Islet precursor cell (in vitro differentiated cells): ENCODE measurements at regions not wholly inside any gene's neighbourhood (a gene's known extent, or its start where the extent isn't known, plus 50 kb on each side); places are given as distances from the start of the nearest gene placed in this dataset.
"Not testable (repeated sequence)": the region's sequence is repeated elsewhere in the genome, so short reads cannot be mapped to it uniquely, and the experiment has no call there.

ENCODE experiments used
- DNase-seq: peaks from one replicate; pipeline ENCODE4 v3.0.0-alpha.2; 2018

- DNase-seq, result no peak
These were observed 407.5 kb downstream of the RNF144A start for GRCh38 chr2:7324706-7325105.

DNA sequence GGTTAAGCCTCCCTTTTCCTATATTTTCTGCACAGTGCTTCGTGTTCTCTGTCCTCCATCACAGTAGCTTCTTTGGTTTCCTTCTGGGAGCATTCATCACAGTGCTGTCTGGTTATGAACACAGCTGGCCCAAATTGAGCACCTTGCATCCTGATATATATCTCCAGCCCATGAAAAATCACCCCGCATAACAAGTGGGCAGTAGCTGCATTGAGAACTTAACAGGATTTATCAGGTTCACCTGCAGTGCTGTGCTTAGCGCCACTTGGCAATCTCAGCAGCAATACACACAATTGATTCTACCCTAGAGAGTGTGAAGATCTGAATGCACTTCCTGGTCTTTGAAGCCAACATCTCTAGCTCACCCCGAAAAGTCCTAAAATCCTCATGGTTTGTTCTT is 408.0 kb downstream of the RNF144A start:
- no peak for DNase-seq

DNA sequence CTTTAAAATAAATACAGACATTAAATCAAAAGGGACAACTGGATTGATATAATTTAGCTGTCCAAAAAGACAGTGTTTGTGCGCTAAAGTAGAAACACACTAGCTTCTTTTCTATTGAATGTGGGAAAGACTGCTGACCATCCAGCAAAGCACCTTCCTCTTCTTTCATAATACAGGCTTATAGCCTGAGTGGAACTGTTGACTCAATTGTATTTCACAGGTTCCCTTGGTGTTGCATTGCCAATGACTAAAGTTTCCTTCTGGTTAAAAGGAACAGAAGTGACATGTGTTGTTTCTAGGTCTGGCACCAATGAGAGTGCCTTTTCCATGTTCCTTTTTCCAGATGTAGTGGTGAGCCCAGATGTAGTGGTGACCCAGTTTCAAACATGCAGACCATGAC is 412.3 kb downstream of the RNF144A start:
- DNase-seq, result no peak

DNA sequence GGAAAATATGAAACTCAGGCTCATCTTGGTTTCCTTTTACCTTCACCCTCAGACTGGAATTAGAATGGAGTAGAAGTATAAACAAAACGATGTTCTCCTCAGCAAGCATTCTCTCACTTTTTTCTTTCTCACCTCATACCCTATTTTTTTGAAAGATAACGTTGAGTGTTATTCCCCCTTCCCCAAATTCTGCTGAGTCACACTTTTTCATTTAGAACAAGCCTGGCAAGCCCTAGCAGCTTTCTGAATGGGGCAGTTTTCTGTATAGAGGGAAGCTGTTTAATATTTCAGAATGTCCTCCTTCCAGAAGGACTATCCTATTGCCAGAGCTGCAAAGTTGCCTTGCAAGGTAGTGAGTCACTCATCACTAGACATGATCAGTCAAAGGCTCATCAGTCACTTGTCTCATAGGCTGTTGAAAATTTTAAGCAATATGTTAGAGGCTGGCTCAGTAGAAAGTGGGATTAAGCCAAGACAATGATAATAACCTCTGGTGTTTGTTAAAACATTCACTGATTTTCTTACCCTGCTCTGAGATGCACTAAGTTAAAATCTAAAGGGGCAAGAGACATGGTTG is 416.1 kb downstream of the RNF144A start:
- no peak for DNase-seq

DNA sequence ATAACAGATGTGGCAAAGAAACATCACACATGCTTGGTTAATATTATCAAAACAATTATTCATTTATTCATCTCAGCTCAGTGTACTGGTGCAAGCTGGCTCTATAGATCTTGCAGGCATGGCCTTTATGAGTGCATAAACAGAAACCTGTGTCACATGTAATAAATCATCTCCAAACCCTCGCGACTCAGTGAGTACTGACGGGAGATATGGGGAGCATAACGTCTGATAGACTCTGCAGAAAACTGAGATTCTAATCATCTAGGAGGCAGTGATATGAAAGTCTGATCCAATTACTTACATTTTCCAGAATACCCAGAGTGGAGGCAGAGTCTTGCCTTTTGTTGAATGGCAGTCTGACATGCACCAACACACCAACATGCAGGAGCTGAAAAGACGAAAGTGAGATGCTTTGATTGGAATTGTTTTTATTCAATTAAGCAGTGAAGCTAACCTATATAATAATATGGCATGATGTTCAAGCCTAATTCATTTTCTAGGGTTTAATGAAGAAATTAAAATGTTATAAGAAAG is 416.8 kb downstream of the RNF144A start:
- no peak for DNase-seq

DNA sequence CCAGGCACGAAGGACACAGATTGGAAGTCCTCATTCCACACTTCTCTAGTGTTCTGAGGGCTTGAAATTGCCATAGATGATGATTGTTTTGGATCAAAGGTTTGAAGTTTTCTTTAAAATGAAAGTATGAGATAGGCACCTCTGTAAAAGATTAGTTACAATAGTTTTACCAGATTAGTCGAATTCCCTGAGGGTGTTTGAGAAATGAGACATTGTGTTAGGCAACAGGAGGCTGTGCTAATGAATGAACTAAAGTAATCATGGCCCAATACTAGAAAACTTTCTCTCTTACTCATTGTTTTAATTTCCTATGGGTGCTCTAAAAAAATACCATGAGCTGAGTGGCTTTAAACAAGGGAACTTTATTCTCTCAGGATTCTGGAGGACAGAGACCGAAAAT is 421.7 kb downstream of the RNF144A start:
- DNase-seq, result no peak

GRCh38 chr2:7346336-7346735 is 429.1 kb downstream of the RNF144A start:
- DNase-seq, result no peak

GRCh38 chr2:7348761-7349160 is 431.5 kb downstream of the RNF144A start:
- no peak for DNase-seq

DNA sequence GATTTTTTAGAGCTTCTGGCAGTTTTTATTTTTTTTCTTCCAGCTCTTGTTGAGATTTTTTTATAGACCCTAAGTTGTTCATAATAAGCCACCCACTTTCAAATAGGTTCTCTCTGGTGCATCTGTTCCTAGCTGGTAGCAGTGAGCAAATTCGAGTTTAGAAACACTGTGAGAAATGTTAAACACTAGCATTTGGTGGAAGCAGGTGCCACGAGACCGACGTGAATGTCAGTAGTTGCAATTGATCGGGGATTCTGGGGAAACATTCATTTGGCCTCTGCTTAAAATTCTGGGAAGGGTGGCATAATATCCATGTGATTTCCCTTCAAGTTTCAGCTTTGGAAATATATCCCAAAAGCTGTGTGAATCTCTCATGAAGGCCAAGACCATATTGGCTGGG is 435.0 kb downstream of the RNF144A start:
- DNase-seq, result no peak

DNA sequence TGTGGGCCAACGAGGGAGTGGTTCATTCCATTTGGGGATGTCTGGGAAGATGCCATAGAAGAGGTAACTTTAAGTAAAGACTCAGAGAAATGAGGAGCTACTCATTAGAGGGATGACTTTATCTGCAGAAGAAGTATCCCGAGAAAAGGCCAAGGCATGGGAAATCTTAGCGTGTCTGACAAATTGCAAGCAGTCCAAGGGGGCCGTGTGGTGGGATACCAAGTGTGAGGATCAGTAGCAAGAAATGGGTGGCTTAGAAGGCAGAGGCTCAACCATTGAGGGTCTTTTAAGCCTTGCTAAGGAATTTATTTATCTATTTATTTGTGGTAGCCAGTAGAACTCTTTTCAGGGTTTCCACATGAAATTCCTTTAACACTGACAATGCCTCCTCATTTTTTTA is 436.4 kb downstream of the RNF144A start:
- no peak for DNase-seq

DNA sequence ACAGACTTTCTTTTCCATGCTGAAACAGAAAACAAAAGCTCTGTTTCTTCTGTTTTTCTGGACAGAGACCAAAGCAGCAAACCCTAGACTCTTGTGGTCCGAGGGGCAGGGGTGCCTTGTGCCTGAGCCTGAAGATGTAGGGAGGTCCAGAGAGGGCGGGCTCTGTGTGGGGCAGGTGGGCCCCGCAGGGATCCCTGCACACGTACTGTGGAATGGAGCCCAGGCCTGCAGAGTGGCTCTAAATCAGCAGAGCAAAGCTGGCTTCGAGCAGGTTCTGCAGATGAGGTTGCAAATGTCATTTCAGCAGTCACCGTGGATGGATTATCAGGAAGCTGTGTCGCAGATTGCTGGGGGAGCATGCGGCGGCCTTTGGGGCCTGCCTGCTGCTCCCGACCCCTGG is 438.6 kb downstream of the RNF144A start:
- no peak for DNase-seq

GRCh38 chr2:7356909-7357584 is 439.8 kb downstream of the RNF144A start:
- no peak for DNase-seq

- DNase-seq, result no peak
These were observed 440.8 kb downstream of the RNF144A start for GRCh38 chr2:7357993-7358392.

DNA sequence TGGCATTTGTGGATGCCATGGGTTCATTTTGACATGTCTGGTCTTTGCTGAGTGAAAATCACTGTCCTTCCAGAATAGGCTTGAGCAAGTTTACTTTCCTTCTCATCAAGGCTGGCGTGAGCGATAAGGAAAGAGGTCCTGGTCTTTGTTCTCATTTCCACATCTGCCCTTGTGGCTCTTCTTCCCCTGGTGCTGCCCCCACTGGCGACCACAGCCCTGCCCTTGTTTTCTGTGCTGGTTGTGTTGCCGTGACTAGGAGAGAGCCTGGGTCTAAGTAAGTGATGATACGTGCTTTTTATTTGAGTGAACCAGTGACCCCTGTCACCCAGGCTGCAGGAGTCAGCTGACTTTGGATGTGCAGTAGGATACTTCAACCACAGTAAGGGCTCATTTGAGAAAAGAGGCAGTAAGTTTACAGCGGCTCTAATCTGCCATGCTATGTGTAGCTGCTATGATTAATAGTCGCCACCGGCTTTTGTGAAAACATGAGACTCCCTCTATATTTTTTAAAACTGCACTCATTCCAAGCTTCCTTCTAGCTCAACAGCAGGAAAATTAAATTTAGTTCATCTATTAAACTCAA is 441.7 kb downstream of the RNF144A start:
- no peak for DNase-seq

DNA sequence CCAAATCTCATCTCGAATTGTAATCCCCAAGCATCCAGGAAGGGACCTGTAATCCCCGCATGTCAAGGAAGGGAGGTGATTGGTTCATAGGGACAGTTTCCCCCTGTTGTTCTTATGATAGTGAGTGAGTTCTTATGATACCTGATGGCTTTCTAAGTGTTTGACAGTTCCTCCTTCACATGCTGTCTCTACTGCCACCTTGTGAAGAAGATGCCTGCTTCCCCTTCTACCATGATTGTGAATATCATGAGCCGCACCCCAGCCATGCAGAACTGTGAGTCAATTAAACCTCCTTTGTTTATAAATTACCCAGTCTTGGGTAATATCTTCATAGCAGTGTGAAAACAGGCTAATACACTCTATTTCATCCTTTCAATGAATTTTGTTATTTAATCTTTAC is 446.7 kb downstream of the RNF144A start:
- no peak for DNase-seq

GRCh38 chr2:7368211-7368610 is 451.0 kb downstream of the RNF144A start:
- no peak for DNase-seq

GRCh38 chr2:7373156-7373555 is 455.9 kb downstream of the RNF144A start:
- no peak for DNase-seq

- DNase-seq, result no peak
These were observed 458.7 kb downstream of the RNF144A start for GRCh38 chr2:7375901-7376300.

- DNase-seq, result peak; percentile 91
These were observed 460.8 kb downstream of the RNF144A start for GRCh38 chr2:7377916-7378569.

GRCh38 chr2:7378591-7378990 is 461.4 kb downstream of the RNF144A start:
- DNase-seq, result no peak

DNA sequence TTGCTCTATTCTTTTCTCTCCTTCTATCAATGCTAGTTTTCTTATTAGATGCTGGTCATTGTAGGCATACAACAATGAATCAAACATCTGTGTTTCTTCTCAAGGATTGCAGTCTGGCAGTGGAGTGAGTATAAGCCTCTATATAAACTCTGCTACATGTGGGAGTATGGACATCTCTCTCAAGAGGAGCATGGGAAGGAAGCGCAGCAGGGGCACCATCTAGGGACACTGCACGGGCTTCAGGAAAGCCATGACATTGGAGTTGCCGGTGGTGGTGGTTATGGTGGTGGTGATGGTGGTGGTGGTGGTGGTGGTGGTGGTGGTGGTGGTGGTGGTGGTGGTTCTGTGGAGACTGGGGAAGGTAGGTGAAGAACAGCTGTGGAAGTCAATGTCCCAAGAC is 462.6 kb downstream of the RNF144A start:
- DNase-seq, result no peak

DNA sequence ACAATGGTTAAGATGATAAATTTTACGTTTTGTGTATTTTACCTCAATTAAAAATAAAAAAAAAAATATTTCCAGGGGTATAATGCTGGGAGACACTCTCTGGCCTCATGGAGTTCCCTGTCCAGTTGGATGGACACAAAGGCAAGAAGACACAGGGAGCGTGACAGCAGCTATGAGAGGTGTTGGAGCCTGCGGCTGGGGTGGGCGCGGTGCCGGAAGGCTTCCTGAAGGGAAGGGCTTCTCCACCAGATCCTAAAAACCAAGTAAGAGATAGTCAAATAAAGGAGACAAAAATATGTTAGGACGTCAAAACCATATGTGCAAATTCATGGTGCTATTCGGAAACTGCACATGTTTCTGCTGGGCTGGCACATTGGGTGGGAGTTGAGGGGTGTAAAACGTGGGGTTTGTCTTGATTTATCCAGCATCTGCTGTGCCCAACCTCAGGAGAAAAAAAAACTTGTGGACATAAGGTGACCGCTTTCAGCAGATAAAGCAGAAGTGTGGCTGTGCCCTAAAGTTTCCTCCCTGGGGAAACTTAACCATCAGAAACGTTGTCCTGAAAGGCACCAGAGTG is 467.6 kb downstream of the RNF144A start:
- no peak for DNase-seq

- DNase-seq, result not testable (repeated sequence)
These were observed 473.1 kb downstream of the RNF144A start for GRCh38 chr2:7390311-7390710.
